NCI-H2227 (cell line): ENCODE measurements at regions not wholly inside any gene's neighbourhood (a gene's known extent, or its start where the extent isn't known, plus 50 kb on each side); places are given as distances from the start of the nearest gene placed in this dataset.

Source experiments
- DNase-seq: peaks from one replicate; lab custom pipeline; 2025; ENCODE audit not compliant: unreplicated experiment; lab: John Stamatoyannopoulos, UW

DNA sequence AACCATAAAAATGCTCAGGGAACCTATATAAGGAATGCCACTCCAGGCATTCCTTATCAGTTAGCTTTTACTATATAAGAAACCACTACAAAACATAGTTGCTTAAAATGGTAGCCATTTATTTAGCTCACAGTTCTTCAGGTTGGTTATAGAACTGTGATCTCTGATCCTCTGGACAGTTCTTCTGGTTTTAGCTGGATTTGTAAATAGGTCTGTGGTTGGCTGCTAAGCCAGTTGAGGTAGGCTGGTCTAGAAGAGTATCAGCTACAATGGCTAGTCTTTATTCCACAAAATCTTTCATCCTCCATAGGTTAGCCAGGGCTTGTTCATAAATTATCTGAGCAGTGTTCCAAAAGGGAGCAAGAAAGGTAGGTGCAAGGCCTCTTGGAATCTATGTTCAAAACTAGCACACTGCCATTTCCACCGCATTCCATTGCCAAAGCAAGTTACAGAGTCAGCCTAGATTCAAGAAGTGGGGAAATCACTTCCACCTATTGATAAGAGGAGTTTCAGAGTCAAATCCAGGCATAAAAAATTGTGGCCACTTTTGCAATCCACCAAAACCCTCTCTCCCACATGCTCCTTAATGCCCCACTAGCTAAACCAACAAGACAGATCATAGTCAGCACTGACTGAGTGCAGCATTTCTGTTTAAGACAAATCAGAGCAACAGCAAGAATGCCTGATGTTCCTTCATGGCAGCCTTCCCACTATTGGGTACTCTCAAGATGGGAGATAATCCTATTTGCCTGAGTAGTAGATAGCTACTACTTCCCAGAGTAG, 146.4 kb downstream of the IRS1 start:
- no peak for DNase-seq

DNA sequence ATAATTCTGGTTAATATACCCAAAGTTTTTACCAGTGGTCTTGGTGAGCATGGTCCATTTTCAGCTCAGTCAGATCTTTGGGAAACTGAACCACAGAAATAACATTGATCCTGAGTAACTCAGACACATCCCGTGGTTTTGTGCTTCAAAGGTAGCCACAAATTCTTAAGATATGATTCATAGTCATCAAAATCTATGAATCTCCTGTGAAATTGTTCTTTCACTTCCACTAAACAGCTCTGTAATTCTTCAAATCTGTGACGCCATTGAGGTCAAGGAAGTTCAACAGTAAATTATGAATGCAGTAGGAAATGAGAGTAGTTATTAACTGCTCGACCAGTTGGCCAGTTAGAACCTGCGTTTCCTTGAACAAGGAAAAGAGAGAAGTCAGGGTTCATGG, 147.3 kb downstream of the IRS1 start:
- no peak for DNase-seq

DNA sequence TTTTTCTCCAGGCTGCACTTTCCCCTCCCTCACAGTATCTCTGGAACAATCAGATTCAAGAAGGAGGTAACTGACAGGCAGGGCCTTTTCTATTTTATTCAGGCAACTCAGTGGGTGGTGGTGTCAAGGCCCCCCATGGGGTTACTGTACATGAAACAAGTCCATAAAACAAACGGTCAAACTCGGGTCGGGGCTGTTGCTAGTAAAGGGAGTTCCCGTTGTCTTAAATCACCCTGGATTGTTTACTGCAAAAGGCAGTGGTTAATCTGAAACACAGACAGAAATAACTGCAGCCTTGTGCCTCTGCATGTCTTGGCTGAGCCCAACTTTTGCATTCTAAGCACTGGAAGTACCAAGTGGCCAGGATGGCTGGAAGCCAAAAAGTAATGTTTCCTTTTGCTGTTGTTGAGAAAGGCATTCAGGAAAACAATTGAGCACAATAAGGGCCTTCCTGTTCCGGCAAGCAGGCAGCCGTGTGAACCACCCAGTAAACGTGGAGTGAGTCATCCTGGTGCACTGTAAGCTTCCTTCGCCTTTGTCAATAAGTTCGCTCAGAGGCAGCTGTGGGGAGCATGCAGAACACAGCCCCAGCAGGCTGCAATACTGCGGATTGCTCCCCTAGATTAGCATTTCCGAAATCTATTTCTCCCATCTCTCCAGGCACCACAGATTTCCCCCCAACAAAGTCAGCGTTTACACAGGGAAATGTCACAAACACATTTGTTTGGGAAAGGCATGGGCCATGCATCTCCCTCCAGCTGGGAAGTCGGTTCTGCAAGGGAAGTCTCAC, 149.6 kb downstream of the IRS1 start:
- no peak for DNase-seq

DNA sequence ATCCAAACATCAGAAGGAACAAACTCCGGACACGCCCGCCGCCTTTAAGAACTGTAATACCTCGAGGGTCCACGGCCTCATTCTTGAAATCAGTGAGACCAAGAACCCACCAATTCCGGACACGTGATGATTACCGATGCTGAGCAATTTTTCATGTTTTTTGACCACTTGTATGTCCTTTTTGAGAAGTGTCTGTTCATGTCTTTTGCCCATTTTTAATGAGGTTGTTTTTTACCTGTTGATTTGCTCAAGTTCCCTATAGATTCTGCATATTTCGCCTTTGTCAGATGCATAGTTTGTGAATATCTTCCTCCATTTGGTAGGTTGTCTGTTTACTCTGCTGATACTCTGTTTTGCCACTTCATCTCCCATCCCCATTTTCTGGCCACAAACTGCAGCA, 150.4 kb downstream of the IRS1 start:
- no peak for DNase-seq

DNA sequence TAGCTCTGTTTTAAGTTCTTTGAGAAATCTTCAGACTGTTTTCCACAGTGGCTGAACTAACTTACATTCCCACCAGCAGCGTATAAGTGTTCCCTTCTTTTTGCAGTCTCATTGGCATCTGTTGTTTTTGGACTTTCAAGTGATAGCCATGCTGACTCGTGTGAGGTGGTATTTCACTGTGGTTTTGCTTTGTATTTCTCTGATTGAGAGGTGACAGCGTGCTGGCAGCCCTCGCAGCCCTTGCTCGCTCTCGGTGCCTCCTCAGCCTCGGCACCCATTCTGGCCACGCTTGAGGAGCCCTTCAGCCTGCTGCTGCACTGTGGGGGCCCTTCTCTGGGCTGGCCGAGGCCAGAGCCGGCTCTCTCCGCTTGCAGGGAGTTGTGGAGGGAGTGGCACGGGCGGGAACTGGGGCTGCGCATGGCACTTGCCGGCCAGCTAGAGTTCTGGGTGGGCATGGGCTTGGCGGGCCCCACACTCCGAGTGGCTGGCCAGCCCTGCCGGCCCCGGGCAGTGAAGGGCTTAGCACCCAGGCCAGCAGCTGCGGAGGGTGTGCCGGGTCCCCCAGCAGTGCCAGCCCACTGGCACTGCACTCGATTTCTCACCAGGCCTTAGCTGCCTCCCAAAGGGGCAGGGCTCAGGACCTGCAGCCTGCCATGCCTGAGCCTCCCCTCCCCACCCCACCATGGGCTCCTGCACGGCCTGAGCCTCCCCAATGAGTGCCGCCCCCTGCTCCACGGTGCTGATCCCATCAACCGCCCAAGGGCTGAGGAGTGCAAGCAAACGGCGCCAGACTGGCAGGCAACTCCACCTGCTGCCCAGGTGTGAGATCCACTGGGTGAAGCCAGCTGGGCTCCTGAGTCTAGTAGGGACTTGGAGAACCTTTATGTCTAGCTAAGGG, 151.8 kb downstream of the IRS1 start:
- DNase-seq = no peak

DNA sequence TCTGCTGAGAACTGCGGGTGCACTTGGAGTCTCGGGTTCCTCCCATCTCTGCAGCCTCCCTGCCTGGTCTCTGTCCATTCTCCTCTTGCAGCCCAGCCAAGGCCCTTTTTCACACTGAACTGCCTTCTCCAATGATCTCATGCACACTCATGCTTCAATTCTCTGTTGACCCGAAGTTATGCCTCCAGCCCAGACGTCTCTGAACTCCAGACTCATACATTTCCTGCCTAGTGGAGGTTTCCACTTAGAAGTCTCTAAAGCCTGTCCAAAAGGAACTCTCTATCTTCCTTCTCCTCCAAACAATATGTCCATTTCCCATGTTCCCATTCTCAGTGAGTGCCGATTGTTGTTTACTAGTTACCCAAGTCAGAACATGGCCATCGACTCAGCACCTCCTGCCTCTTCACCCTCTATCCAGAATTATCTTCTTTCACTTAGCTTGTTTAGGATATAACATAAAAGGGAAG, 155.2 kb downstream of the IRS1 start:
- DNase-seq = no peak

DNA sequence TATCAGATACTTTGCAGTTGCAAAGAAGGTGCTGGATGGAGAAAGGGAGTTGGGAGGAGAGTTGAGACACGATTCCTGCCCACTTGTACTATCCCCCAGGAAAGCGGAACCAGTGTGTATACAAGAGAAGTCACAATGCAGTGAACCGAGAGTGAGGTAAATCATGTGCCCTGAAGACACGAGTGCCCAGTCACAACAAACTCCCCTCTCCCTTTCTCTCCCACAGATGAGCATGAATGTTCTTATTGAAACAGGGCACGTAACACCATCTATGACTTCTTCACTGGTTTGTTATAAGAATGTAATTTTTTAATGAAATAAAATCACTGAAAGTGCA, 155.7 kb downstream of the IRS1 start:
- DNase-seq = no peak

DNA sequence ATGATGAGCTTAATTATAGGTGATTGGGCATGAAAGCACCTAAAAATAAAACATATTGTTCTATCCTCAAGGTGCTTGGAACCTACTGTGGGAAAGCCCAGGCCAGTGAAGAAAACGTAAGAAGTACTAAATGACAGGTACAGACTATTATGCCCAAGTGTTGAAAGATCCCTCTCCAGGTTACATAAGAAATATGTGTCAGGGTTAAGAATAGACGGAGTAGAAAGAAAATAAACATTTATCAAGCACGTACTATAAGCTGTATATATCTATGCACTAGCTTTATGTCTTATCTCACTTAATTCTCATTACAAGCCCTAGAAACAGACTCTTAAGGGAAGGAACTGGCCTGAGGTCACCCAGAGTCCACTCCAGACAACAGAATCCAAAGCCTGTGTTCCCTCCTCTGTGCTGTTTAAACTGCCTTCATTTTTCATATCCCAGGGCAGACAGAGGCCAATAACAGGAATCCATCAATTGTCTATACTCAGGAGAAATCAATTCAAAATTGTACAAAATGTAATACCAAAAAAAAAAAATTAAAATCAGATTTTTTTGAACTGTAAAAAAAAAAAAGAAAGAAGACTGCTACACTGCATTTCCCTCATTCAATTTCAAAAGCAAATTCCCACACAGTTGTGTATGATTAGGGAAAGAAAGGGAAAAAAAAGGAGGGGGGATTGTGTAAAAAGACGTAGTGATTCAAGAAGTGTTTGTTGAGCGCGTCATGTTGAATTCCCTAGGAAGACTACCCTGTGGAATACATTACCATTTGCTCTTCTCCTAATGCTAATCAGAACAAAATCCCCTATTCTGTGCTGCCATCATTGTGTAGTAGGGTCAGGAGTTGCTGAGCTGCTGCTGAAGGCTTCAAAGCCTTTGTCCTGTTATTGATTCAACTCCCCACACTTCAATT, 156.3 kb downstream of the IRS1 start:
- no peak for DNase-seq

DNA sequence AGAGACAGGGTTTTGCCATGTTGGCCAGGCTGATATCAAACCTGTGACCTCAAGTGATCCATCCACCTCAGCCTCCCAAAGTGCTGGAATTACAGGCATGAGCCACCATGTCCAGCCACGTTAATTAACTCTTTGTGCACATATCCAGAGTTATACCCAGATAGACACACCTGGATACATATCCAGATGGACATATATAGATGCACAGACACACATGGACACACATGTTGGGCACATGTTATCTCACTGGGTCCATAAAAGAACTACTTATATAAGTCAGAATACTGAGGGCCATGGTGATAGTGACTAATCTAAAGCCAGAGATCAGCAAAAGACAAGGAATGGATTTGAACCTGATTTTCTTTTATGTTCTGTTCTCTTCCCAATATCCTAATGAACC, 158.6 kb downstream of the IRS1 start:
- DNase-seq = no peak

DNA sequence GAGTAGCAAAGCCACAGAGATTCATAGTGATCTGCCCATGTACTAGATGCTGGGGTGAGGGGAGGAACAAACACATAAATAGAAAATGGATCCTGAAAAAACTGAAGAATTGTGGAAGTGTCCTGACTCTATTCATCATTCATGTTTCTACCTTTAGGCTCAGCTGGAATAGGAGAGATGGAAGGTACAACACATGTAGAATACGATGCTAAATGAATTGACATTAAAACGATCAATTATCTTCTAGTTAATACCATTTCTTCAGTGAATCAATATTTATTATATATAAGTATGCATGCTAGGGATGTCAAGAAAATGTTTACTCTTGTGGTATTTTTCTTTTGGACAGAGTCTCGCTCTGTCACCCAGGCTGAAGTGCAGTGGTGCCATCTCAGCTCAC, 159.1 kb downstream of the IRS1 start:
- DNase-seq = no peak

DNA sequence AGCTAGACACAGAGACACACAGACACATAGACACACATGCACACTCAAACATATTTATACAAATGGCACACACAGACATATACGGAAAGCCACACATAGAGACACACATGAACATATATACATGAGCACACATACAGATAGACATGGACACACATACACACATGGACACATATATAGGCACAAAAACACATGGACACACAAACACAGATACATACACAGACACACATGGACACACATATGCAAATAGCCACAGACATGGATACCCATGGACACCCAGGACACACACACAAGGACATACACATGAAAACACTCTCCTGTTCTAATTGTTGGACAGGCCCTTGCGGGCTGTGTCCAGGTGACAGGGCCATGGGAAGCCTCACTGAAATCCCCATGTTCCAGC, 160.1 kb downstream of the IRS1 start:
- DNase-seq = no peak

DNA sequence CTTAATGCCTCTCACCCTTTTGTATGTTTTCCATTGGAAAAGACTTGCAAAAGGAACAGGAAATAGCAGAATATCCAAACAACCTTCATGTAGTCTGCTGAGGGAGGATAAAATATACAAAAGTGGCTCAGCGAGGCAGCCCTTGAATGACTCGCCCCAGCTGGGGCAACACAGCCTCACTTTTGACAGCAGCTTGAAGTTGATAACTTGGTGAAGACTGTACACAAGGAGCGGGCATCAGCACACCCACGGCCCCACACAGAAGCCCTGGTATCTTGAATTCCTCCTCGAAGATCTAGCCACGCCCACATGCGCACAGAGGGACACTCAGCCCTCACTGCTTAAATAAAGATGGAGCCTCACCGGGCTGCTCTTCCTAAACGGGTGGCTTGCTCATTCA, 161.0 kb downstream of the IRS1 start:
- peak; percentile 12 for DNase-seq

DNA sequence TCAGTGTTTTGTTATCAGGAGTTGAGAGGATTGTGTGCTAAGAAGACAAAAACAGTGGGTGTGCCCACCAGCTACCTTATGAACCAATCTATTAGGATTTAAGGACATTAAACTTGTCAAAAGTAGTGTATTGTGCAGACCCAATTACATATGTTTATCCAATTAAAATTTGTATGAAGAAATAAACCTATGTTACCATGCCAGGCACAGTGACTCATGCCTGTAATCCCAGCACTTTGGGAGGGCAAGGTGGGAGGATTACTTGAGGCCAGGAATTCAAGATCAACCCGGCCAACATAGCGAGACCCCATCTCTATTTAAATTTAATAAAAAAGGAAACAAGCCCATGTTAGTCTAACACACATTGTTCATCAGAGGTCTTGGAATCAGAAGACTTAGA, 162.2 kb downstream of the IRS1 start:
- DNase-seq = no peak

DNA sequence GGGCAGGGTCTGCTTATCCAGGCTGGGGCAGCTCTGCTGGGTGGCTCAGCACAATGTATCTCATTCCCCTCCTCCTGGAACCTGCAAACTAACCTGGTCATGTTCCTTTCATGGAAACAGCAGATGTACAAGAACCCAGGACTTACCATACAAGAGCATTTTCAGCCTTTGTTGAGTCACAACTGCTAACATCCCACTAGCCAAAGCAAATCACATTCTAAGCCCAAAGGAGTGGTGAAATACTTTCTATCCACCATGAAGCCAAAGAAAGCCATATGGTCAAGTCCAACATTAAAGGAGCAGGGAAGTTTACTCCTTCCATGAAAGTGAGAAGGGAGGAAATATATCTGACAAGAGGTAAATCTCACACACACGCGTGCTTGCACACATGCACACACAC, 163.0 kb downstream of the IRS1 start:
- no peak for DNase-seq

DNA sequence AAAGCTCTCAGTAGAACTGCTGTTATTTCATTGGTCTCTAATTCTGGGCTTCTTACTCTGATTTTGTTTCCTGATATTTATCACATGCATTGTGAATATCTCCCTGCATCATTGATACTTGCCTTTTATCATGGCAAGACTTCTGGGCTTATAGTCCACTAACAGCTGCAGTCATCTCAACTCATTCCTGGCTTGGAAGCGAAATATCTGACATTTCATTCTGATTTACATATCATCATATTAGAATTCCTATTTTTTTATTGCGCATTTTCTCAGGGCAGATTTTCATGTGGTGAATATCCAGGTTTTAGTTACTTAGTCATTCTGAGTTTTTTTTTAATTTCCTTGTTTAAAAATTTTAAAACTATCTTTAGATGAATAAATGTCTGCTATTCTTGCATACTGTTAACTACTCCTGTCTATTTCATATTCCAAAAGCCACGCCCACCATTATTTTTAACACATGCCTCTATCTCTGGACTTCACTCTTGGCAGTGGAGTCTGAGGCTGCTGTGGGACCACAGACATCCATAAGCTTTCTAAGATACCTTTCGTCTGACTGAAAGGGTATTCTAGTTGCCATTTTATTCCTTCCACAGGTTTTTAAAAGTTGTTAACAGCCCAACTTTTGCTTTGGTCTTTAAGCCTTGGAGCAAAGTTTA, 164.5 kb downstream of the IRS1 start:
- no peak for DNase-seq

DNA sequence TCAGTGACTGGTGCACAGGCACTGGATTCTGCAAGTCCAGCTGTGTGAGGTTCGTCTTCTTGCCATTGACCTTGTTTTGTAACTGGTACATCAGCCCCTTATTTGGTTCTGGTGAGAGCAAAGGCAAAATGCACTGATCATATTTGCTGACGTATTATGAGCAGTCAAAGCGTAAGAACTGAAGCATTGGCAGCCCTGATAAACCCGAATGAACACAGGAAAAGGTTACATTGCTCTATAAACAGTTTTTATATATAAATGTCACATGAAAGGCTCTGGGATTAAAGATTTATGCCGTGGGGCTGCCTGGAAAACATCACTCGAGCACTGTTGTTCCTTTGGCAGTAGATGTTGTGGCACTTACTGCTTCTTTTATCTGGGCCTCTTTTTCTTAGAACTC, 167.9 kb downstream of the IRS1 start:
- DNase-seq = no peak

DNA sequence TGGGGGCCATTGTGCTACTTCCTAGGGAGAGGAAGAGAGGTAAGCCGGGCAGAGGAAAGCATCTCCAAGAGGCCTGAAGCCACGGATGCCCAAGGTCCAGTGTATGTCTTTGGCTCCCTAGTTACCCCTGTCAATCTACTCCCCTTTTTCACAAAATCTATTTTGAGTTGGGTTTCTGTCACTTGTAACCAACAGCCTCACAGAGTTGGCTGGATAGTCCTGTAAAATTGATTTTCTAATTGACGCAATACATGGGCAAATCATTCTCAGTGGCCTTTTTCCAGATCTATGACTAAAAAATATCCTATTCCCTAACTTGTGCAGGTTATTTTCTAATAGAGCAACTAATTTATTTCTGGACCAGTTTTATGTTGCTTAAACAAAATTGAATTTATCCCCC, 168.4 kb downstream of the IRS1 start:
- DNase-seq = no peak

DNA sequence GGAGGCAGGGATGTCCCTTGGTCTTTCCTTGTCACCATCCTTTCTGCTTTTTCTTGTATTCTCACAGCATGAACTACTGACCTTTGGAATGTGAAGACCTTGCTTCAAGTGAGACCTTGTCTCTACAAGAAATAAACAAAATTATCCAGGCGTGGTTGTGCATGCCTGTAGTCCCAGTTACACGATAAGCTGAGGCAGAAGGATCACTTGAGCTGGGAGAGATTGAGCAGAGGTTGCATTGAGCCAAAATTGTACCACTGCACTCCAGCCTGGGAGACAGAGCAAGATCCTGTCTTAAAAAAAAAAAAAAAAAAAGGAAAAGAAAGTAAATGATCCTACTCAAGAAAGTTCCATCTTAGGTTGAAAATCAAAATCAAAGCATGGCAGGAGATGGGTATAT, 173.7 kb downstream of the IRS1 start:
- no peak for DNase-seq

DNA sequence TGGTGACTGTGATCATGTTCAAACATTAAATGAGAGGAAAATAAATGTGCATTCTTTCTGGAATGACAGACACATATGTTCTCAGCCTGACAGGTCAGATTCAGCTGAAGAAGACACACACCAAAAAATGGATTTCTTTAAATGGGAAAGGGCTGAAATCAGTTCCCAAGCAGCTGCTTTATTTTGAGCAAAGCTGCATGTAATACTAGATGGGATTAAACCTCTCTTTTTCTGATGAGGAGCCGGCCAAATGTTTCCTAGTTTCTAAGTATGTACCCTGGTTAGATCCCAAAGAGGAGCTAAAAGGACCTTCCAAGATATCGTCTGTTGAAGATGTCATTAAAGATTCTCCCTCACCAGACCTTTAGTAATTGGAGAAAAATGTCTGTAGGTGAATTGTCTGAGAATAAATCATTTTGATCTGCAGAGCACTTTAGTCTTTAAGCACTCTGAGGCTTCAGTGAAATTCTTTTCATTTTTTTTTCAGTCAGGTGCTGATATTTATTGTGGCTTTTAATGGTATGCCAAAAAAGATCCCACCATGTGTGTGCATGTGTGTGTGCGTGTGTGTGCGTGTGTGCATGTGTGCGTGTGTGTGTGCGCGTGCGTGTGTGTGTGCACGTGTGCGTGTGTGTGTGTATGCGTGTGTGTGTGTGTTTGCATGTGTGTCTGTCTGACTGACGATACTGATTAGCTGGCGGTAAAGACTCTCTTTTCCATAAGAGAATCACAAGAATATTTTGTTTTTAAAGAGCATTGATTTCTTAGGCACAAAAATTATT, 175.8 kb downstream of the IRS1 start:
- no peak for DNase-seq
